ENCODE measurements at regions not wholly inside any gene's neighbourhood (a gene's known extent, or its start where the extent isn't known, plus 50 kb on each side); places are given as distances from the start of the nearest gene placed in this dataset.

- TF ChIP-seq CTCF (IDR thresholded peaks at IDR 0.05): no peak
- TF ChIP-seq POLR2A (IDR thresholded peaks at IDR 0.05): no peak
Observed at GRCh38 chr2:129738799-129739198, 240.7 kb upstream of the RAB6C start.

All from thyroid gland (tissue), 4 donors.